Naive thymus-derived CD4-positive, alpha-beta T cell (primary cell): ENCODE measurements at regions not wholly inside any gene's neighbourhood (a gene's known extent, or its start where the extent isn't known, plus 50 kb on each side); places are given as distances from the start of the nearest gene placed in this dataset.
"Not testable (repeated sequence)": the region's sequence is repeated elsewhere in the genome, so short reads cannot be mapped to it uniquely, and the experiment has no call there.

ENCODE experiments used
- ATAC-seq: fragments of 150-1000 bp; cut with Tn5 transposase; 2 replicates; pipeline ENCODE4 v1.10.0; 2021; ENCODE audit warnings: mild to moderate bottlenecking, moderate library complexity
- CTCF ChIA-PET: fragments of 350-600 bp; sonication (Branson Sonifier 250); formaldehyde crosslinking; loops from one replicate; lab custom pipeline; 2021; ENCODE audit warnings: antibody characterized with exemption; lab: Charles Lee
- POLR2A ChIA-PET: fragments of 350-600 bp; sonication (Branson Sonifier 250); formaldehyde crosslinking; loops from one replicate; lab custom pipeline; 2021; ENCODE audit warnings: antibody characterized with exemption, inconsistent platforms; lab: Charles Lee
- DNase-seq, 9 donors: peaks; one replicate each; pipeline versions ENCODE4 v3.0.0 to v3.0.0-alpha.2; 2020 to 2022; ENCODE audit warnings: mixed read lengths in 1 of 9
- H3K27ac ChIP-seq: one replicate; pipeline ENCODE4 v1.7.0; 2013; ENCODE audit warnings: mild to moderate bottlenecking, low read depth, low read length, moderate library complexity
- H3K27me3 ChIP-seq, 2 donors: one replicate each; pipeline ENCODE4 v1.7.0; 2013; ENCODE audit warnings: low read length in 2 of 2, mild to moderate bottlenecking in 2 of 2, moderate library complexity in 2 of 2; ENCODE audit not compliant: control insufficient read depth in 2 of 2, insufficient read depth in 2 of 2
- H3K36me3 ChIP-seq, 3 experiments: 1 replicate in 2 of 3; 2 replicates in 1 of 3; pipeline ENCODE4 v1.7.0; 2013; ENCODE audit warnings: low read length in 3 of 3, mild to moderate bottlenecking in 3 of 3, moderate library complexity in 1 of 3; ENCODE audit not compliant: insufficient read depth in 3 of 3, control insufficient read depth in 2 of 3
- H3K4me1 ChIP-seq, 2 donors: one replicate each; pipeline ENCODE4 v1.7.0; 2013; ENCODE audit warnings: low read length in 2 of 2, mild to moderate bottlenecking in 2 of 2, moderate library complexity in 1 of 2; ENCODE audit not compliant: control insufficient read depth in 2 of 2, insufficient read depth in 2 of 2
- H3K4me3 ChIP-seq: 2 replicates; pipeline ENCODE4 v1.7.0; 2013; ENCODE audit warnings: mild to moderate bottlenecking, low read length
- H3K9me3 ChIP-seq, 3 experiments: 1 replicate in 2 of 3; 2 replicates in 1 of 3; pipeline ENCODE4 v1.7.0; 2013; ENCODE audit warnings: low read length in 3 of 3; ENCODE audit not compliant: control insufficient read depth in 2 of 3
- H3K27ac Mint-ChIP-seq, 9 donors: one replicate each; pipeline ENCODE4 v1.8.0; 2020 to 2022; ENCODE audit warnings: mixed read lengths in 9 of 9, mild to moderate bottlenecking in 8 of 9, moderate library complexity in 5 of 9, inconsistent platforms in 2 of 9
- H3K27me3 Mint-ChIP-seq, 5 donors: one replicate each; pipeline ENCODE4 v1.8.0; 2021 to 2022; ENCODE audit warnings: mixed read lengths in 5 of 5, mild to moderate bottlenecking in 1 of 5
- H3K36me3 Mint-ChIP-seq, 5 donors: one replicate each; pipeline ENCODE4 v1.8.0; 2020 to 2022; ENCODE audit warnings: mixed read lengths in 5 of 5, mild to moderate bottlenecking in 3 of 5, inconsistent platforms in 1 of 5
- H3K4me1 Mint-ChIP-seq, 7 donors: one replicate each; pipeline ENCODE4 v1.8.0; 2020 to 2022; ENCODE audit warnings: mixed read lengths in 7 of 7, mild to moderate bottlenecking in 3 of 7, inconsistent platforms in 1 of 7
- H3K4me3 Mint-ChIP-seq, 10 donors: one replicate each; pipeline ENCODE4 v1.8.0; 2020 to 2022; ENCODE audit warnings: mild to moderate bottlenecking in 10 of 10, mixed read lengths in 10 of 10, moderate library complexity in 6 of 10, inconsistent platforms in 2 of 10
- H3K9me3 Mint-ChIP-seq, 11 donors: one replicate each; pipeline ENCODE4 v1.8.0; 2020 to 2022; ENCODE audit warnings: mixed read lengths in 11 of 11, mild to moderate bottlenecking in 4 of 11, inconsistent platforms in 1 of 11, moderate library complexity in 1 of 11
- intact Hi-C, 2 donors: fragments of 100-400 bp; cut with micrococcal nuclease; formaldehyde crosslinking; loops; one replicate each; pipeline ENCODE4 v1.15.1; 2023

DNA sequence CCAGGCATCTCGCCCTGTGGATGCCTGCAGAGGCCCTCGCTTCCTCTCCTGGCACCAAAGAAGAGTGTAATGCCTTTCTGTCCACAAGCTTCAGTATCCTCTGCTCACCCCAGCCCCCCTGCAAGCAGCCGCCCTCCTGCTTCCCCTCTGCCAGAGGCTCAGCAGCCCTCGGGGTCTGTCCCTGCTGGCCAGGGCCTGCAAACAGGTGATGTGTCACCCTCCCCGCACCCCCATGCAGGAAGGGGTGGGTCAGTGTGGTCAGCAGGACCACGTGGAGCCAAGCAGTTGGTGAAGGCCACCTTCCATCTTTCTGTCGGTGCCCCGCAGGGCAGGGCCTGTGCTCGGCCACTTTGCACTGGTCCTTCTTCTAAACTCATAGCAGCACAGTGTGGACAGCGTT lies 129.9 kb upstream of the CIBAR2 start:
- CTCF ChIA-PET: interaction anchor here (0.7 kb wide), 1 partner anchor 10 kb away, joined by 3 read pairs; no protein-coding TSS in a partner anchor
- no peak overlapping the region for H3K27ac ChIP-seq
- intact Hi-C loops: no loop called here
- H3K36me3 ChIP-seq: no peaks in the 10 kb centered on the region
- no peaks in the 10 kb centered on the region for H3K9me3 ChIP-seq
- no peak overlapping the region for H3K4me3 ChIP-seq
- Mint-ChIP-seq H3K36me3 (no peaks in the 10 kb centered on the region), H3K27me3 (peaks cover 8 to 26% (median 20%) of the 10 kb centered on the region in 5 donors), H3K4me1 (peaks cover 2 to 8% (median 6%) of the 10 kb centered on the region in 7 donors), H3K4me3 (no peak overlapping the region), H3K27ac (no peak overlapping the region), H3K9me3 (peaks cover 0 to 1% (median 0%) of the 10 kb centered on the region in 11 donors)
- DNase-seq (no peak), ATAC-seq (no peak)
- no peaks in the 10 kb centered on the region for H3K4me1 ChIP-seq
- peaks cover 0 to 2% of the 10 kb centered on the region in 2 donors for H3K27me3 ChIP-seq
- POLR2A ChIA-PET: no interaction called here

DNA sequence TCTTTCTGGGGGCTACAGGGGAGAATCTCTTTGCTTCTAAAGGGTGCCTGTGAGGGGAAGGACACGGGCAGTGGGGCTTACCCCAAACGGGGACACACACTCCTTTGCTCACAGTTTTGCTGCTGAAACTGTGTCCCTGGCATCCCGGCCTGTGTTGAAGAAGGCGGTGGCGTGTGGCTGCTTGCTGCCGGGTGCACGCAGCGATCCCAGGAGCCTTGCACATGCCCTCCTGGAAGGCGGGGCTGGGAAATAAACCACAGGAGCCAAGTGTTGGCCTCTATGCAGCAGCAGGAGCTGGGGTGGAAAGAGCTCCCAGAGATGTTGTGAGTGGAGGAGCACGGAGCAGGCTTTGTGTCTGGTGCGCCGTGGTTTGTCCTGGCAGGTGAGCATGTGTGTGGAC lies 131.0 kb upstream of the CIBAR2 start:
- POLR2A ChIA-PET: no interaction called here
- H3K4me3 Mint-ChIP-seq: no peak overlapping the region
- DNase-seq (no peak), ATAC-seq (no peak)
- H3K36me3 Mint-ChIP-seq: no peaks in the 10 kb centered on the region
- no peak overlapping the region for H3K27ac Mint-ChIP-seq
- Histone ChIP-seq H3K4me3 (no peak overlapping the region), H3K27me3 (no peaks in the 10 kb centered on the region), H3K9me3 (no peaks in the 10 kb centered on the region), H3K4me1 (no peaks in the 10 kb centered on the region), H3K27ac (no peak overlapping the region), H3K36me3 (no peaks in the 10 kb centered on the region)
- no peaks in the 10 kb centered on the region for H3K9me3 Mint-ChIP-seq
- intact Hi-C loops: no loop called here
- CTCF ChIA-PET: no interaction called here
- peaks cover 2 to 8% (median 6%) of the 10 kb centered on the region in 7 donors for H3K4me1 Mint-ChIP-seq
- H3K27me3 Mint-ChIP-seq: peaks cover 3 to 20% (median 15%) of the 10 kb centered on the region in 5 donors

- H3K4me3 Mint-ChIP-seq, H3K36me3 Mint-ChIP-seq, DNase-seq, H3K27ac Mint-ChIP-seq, ATAC-seq, H3K4me1 ChIP-seq, H3K9me3 Mint-ChIP-seq, POLR2A ChIA-PET, H3K4me3 ChIP-seq, H3K4me1 Mint-ChIP-seq, H3K9me3 ChIP-seq, H3K27me3 ChIP-seq, intact Hi-C loops, H3K27ac ChIP-seq, H3K36me3 ChIP-seq: not testable (repeated sequence)
- H3K27me3 Mint-ChIP-seq: peaks cover 3 to 21% (median 15%) of the 10 kb centered on the region in 5 donors
- CTCF ChIA-PET: interaction anchor here (1.0 to 1.5 kb wide), 2 partner anchors 12 to 85 kb away, joined by 3 to 4 read pairs; no protein-coding TSS in a partner anchor
These were observed 132.2 kb upstream of the CIBAR2 start for GRCh38 chr16:85244452-85244851.

- Histone ChIP-seq H3K27ac (no peak overlapping the region), H3K4me3 (no peak overlapping the region), H3K36me3 (no peaks in the 10 kb centered on the region), H3K9me3 (no peaks in the 10 kb centered on the region), H3K4me1 (no peaks in the 10 kb centered on the region), H3K27me3 (no peaks in the 10 kb centered on the region)
- H3K27ac Mint-ChIP-seq: peak overlapping the region in 2 of 9 donors; percentile 17 to 27
- ATAC-seq (peak; percentile 84), DNase-seq (peak; percentile 19 to 60 (median 54))
- H3K27me3 Mint-ChIP-seq: peaks cover 3 to 16% (median 9%) of the 10 kb centered on the region in 5 donors
- no peaks in the 10 kb centered on the region for H3K9me3 Mint-ChIP-seq
- peaks cover 2 to 6% (median 6%) of the 10 kb centered on the region in 7 donors for H3K4me1 Mint-ChIP-seq
- intact Hi-C loops: no loop called here
- H3K36me3 Mint-ChIP-seq: no peaks in the 10 kb centered on the region
- H3K4me3 Mint-ChIP-seq: peak overlapping the region in 4 of 10 donors; percentile 33 to 54 (median 49)
- CTCF ChIA-PET: interaction anchor here (0.6 to 1.5 kb wide), 4 partner anchors 11 to 868 kb away, joined by 3 to 6 read pairs (median 4); no protein-coding TSS in a partner anchor
- POLR2A ChIA-PET: interaction anchor here (0.6 kb wide), 1 partner anchor 235 kb away, joined by 4 read pairs; no protein-coding TSS in a partner anchor
These were observed 133.3 kb upstream of the CIBAR2 start for GRCh38 chr16:85245307-85246172.

- Mint-ChIP-seq H3K27me3 (peaks cover 3 to 16% (median 9%) of the 10 kb centered on the region in 5 donors), H3K4me3 (no peak overlapping the region), H3K9me3 (no peaks in the 10 kb centered on the region), H3K36me3 (no peaks in the 10 kb centered on the region), H3K27ac (no peak overlapping the region), H3K4me1 (peaks cover 2 to 6% (median 6%) of the 10 kb centered on the region in 7 donors)
- no peak overlapping the region for H3K27ac ChIP-seq
- intact Hi-C loops: no loop called here
- DNase-seq: no peak
- no peak for ATAC-seq
- H3K4me1 ChIP-seq: no peaks in the 10 kb centered on the region
- POLR2A ChIA-PET: no interaction called here
- no peaks in the 10 kb centered on the region for H3K36me3 ChIP-seq
- H3K9me3 ChIP-seq: no peaks in the 10 kb centered on the region
- no peaks in the 10 kb centered on the region for H3K27me3 ChIP-seq
- CTCF ChIA-PET: no interaction called here
- no peak overlapping the region for H3K4me3 ChIP-seq
These were observed 134.2 kb upstream of the CIBAR2 start for GRCh38 chr16:85246473-85246872.

DNA sequence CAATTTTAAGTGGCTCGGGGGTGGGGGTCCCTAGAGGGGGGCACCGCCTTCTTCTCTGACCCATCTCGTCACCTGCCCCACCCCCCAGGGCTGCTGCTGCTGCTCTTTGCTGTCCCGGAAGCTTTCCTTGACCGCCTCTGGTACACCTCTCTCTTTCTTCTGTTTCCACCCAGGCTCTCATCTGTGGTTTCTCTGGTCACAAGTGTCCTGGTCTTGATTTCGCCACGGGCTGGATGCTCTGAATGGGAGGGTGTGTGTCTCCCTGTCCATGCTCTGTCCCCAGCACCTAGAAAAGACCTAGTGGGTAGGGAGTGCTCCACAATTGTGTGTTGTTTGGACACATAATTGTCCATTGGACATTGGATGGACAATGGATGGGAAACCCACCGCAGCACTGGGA lies 134.7 kb upstream of the CIBAR2 start:
- no peaks in the 10 kb centered on the region for H3K9me3 ChIP-seq
- H3K36me3 ChIP-seq: no peaks in the 10 kb centered on the region
- ChIA-PET CTCF (no interaction called here), POLR2A (no interaction called here)
- Mint-ChIP-seq H3K4me1 (peaks cover 2 to 6% (median 6%) of the 10 kb centered on the region in 7 donors), H3K9me3 (no peaks in the 10 kb centered on the region), H3K36me3 (no peaks in the 10 kb centered on the region), H3K27ac (no peak overlapping the region), H3K27me3 (peaks cover 3 to 16% (median 9%) of the 10 kb centered on the region in 5 donors), H3K4me3 (no peak overlapping the region)
- no peaks in the 10 kb centered on the region for H3K27me3 ChIP-seq
- H3K4me1 ChIP-seq: no peaks in the 10 kb centered on the region
- no peak overlapping the region for H3K4me3 ChIP-seq
- no peak overlapping the region for H3K27ac ChIP-seq
- ATAC-seq: no peak
- no peak for DNase-seq
- intact Hi-C loops: no loop called here
